NCI-H2107 treated with DMSO at 0.1 percent for 48 hours (cell line): ENCODE measurements at regions not wholly inside any gene's neighbourhood (a gene's known extent, or its start where the extent isn't known, plus 50 kb on each side); places are given as distances from the start of the nearest gene placed in this dataset.

ENCODE experiments used
- DNase-seq: peaks from one replicate; lab custom pipeline; 2025; ENCODE audit not compliant: unreplicated experiment; lab: John Stamatoyannopoulos, UW

DNA sequence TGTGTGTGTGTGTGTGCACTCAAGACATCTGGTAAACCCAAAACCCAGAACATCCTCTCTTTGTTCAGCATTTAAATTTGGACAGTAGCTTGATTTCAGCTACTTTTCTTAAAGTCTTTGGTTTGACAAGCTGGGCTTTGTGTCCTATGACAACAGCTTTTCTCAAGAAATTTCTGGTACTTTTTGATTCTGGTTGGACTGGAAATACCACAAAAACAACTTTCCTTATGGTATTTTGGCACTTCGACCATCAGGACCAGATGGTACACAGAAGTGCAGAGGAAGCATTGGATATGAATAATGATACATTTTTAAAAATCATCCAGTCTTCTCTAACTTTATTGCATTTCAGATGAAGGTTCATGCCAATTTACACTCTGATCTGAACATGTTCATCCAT is 286.6 kb upstream of the FLRT2 start:
- DNase-seq = no peak

DNA sequence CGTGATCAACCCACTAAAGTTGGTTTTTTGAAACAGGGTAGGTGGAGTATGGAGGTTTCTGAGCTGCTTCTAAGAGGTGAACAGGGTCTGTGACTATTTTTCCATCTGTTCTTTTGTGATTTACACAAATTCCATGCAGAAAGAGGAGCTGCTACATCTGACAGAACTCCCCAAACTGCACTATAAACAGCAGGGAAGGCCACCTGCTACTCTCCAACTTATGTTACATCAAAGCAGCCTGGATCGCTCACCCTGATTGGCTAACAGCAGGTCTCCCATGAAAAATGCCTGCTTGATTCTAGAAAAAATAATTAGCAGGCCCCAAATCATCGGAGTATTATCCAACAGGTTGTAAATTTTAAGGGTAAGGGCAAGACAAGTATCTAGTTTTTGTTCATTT is 282.9 kb upstream of the FLRT2 start:
- DNase-seq = peak; percentile 24

DNA sequence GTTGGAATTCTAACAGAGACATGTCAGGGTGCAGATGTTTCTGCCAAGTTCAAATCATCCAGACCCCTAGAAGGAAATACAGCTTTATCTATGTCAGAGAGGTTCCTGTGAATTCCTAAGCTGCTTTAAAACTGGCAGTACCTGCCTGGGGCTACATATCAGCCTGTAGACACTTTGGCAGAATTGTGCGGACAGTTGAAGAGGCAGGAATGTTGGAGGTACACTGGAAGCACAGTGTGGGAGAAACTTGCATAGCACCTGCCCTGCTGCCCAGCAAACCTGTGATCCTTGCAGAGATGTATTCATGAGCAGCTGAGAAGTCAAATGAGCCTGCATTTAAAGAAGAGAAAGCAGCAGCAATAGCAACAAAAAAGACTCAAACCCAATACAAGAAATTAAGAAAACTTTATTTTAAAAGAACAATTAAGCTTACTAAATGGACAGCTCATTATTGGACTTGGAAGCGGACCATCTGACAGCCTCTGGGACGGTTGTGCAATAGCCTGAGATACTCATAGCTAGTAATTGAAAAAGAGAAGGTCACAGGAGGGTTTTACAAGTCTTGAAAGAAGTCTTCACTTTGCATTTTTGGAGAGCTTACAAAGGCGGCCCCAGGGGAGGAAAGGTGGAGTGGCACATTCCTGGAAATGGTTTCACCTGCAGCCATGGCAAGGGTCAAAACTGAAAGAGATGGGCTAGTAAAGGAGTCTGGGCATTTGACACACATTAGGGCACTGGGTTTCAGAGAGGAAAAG is 280.9 kb upstream of the FLRT2 start:
- DNase-seq = no peak

DNA sequence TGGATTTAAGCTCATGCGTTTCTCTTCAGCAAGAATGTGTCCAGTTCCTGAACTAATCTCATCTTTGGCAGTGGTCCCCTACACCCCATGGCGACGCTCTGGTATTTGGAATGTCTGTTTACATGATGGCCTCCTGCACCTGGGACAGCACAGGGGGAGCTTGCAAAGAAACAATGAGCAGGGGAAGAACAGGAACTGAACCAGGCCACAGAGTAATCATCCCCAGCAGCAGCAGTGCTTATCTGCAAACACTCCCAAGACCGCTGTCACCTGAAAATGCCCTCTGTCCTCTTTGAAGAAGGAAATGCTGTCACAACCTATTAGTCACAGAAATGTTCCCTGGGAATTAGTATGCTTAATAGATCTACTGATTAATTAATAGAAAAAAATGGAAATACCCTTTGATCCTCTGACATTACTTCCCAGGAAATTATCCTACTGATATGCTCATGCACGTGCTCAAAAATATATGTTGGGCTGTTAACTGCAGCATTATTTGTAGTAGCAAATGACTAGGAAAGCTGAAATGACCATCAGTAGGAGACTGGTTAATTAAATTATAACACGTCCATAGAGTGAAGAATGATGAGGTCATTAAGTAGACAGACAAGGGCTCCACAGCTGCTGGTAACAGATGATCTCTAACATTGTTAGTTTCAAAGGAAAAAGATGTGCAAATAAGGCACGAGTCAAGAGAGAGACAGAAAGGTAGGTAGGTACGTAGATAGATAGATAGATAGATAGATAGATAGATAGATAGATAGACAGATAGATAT is 279.3 kb upstream of the FLRT2 start:
- no peak for DNase-seq

DNA sequence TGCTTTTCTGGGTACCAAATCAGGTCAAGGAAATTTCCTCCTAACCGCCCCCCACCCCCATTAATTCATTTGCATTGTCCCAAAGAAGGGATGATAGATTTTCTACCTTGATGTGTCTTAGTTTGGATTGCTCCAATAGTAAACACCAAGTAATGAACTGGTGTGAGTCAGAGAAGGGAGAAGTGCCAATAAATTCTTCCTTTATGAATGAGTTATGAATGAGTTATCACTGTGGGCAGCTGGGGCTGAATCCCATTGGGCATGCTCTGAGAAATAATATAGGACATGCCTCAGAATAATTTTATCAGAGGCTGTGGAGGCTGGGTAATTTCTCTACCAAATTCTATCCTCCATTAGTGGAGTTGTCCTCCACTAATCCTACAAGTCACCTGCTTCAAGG is 277.9 kb upstream of the FLRT2 start:
- DNase-seq = no peak

DNA sequence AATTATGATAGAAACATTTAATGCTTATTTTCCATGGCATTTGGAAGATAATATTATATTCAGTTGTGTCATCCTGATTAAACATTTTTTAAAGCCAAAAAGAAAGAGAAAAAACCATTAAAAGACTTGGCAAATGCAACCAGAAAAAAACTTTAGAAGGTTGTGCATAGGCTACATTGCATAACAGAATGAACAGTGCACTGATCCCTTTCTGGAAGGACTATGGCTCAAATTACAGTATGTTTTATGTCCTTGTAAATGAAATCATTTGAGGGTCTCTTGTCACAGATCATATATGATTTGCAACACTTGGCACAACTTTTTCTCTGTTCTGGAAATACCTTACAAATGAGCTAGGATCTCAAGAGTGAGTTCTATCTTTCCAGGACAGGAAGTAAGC is 275.2 kb upstream of the FLRT2 start:
- no peak for DNase-seq

DNA sequence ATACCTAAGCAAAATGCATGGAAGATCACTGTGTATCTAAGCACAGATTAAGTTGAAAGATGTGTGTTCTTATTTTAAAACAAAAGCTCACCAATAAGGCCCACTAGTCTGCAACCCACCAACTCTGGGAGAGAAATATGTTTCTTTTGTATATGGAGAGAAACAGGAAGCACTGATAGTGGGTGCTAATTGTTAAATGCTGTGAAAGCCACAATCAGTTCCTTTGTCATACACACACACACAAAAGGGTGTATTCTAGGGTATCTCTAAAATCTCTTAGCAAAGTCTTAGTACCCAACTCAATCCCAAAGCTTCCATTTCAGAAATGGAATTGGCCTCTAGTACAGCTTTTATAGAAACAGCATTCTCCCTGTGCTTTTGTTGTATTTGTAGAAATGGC is 272.7 kb upstream of the FLRT2 start:
- DNase-seq = no peak

DNA sequence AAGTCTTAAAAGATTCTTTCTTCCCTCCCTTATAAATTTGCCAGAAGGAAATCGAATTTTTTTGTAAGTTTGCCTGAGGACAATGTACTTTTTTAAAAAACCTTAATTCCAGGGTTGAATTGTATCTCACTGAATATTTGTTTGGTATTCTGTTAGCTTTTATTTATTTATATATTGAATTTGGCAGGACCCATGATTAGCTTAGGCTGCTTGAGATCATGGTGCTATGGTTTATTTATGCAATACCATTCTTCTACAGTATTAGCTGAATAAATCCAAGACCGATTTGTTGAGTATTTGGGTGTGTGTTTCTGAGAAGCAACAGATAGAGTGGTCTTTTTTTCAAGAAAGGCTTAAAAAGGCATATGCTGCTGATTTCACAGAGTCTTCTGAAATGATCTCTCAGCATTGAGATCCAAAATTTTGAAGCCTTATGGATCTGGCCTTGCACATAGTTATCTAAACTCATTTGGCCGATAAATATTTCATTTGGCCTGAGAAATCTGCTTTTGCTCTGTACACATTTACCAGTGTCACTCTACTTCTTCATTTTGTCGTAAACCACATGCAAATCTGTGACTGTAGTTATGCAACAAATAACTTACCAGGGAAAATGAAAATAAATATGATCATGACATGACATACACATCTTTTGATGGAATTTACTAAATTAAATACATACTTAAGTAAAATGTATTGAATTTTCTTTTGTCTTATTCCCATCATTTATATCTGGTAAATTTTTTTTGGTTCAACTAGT is 265.8 kb upstream of the FLRT2 start:
- DNase-seq = no peak

DNA sequence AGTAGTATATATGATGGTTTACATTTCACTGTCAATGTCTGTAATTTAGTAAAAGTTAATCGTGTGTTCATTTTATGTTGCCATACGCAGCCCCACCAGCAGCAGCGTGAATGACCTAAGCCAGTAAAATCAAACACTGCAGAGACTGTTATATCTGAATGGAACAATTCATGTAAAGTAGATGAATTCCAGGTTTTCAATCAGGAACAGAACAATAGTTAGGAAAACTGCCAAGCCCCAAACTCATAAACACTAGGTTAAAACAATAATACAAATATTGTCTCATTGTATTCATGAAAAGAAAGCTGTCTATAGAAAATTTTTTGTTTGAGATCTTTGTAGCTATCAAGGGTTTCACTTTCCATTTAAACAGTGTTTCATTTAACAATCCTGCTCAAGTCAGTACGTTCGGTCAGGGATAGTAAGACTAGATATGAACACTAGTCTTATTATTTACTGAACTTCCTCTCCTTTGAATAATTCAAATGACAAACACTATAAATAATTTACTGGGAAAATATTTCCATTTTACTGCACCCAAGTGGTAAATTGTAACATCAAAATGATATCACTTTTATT is 256.8 kb upstream of the FLRT2 start:
- DNase-seq = no peak

DNA sequence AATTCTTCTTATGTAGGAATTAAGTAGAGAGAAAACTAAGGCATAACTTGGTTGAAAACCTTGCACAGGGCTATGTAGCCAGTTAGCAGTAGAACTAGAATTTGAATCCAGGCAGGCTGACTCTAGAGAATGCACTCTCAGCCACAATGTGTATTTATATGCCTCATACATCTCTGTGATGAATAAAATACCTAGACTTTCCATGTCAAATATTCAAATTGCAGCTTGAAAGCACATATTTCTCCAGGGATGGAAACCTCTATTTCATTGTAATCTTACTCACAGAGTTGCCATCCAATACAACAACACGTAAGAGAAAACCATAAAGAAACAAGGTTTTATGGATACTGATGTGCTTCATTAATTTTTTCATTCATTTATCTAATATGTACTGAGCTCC is 256.0 kb upstream of the FLRT2 start:
- DNase-seq = no peak

DNA sequence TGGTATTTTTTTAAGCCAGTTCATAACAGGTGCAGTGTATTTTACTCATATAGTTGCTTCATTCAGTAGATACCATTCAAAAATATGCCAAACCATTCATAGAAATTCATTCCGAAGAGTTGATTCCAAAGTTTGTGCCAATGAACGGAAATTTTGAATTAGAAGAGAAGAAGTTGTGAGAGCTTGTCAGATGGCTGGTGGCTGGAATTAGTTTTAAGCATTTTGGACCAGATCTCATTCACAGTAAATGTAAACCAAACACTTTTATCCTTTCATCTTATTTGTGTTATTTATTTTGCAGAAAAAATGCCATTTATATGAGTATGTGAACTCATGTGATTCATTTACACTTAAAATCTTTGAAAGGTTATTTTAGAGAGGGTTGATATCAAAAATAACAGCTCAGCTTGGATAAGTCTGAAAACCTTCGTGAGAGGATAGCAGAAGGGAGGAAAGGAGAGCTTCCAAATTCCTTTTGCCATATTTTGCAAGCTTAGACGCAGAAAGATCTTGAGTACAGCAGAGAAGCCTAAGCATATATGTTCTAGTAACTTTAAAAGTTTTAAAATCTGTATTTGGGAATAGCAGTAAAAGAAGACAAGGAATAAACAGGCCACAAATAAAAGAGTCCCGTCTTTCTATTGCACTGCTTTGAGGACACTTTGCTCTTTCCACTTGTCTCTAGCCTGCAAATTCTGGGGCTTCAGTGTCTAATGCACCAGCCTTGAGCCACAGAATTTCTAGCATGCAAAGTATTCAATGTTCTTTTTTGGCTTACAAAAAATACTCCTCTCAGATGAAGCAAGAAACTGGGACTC is 253.6 kb upstream of the FLRT2 start:
- no peak for DNase-seq

DNA sequence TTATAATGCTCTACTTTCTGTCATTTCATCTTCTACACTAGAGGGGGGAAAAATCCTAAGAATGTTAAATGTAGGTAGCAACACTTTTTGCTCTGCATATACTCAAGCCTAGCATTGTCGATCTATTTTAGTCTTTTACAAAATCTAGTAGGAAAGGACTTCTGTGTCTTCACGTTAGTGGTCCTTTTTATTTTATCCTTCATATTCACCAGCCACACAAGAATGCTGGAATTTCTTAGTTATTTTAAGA is 253.0 kb upstream of the FLRT2 start:
- DNase-seq = no peak

DNA sequence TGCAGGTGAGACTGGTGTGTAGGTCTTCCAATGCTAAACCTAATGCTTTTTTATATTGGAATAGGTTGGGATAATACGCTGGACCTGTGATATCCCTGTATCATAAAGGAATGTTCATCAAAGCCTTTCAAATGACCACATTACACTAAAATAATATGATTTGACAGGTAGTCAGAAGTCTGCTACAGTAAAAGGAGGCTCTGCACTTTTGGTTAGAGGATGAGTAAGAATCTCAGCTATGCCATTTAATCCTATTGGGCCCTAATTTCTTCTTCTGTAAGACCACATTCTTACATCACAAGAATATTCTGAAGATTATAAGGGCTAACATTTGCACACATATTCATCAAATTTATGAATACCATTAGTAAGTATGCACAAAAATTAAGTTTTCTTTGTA is 250.5 kb upstream of the FLRT2 start:
- no peak for DNase-seq

DNA sequence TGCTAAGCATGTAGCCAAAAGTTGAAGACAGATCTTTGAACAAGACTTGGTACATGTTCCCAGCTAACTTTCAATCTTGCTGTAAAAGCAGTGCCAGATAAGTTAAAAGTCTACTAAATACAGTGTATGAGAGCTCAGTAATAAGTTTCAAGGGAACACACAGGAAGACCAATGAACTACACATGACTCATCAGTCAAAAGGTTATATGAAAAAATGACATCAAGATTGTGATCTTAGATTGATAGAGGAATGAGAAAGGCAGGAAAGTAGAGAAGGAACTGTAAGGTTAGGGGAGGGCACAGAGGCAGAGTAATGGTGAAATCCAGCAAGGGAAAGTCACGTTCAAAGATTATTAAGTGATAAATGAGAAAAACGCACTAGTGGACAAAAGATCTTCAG is 249.9 kb upstream of the FLRT2 start:
- no peak for DNase-seq

DNA sequence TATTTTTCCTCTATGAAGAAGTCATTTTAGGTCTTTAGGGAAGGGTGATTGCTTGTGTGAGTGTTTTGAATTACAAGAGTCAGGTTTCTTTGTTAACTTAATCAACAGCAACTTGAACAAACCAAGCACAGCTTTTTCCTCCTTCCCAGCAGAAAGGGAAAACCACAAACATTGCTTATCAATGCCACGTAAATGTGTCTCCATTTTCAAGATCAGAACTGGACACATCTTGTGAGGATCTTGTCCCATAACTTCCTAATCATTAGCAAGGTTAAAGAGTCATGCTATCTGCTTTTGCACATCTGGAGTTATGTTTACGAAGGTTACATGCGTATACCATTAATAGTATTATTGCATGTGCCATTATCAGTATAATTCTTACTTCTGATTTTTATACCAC is 248.0 kb upstream of the FLRT2 start:
- peak; percentile 7 for DNase-seq

DNA sequence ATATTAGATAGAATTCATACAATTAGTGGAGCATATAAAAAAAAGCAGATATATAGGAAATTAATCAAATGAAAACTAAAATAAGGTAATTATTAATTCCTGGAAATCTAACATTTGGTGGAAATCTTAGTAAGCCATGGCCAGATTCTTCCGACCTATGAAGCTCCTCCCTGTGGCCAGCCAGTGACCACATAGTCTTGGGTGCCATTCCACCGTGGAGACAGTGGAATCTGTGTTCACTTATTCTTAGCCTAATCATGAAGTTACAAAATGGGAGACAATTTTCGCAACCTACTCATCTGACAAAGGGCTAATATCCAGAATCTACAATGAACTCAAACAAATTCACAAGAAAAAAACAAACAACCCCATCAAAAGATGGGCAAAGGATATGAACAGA is 241.9 kb upstream of the FLRT2 start:
- DNase-seq = no peak

DNA sequence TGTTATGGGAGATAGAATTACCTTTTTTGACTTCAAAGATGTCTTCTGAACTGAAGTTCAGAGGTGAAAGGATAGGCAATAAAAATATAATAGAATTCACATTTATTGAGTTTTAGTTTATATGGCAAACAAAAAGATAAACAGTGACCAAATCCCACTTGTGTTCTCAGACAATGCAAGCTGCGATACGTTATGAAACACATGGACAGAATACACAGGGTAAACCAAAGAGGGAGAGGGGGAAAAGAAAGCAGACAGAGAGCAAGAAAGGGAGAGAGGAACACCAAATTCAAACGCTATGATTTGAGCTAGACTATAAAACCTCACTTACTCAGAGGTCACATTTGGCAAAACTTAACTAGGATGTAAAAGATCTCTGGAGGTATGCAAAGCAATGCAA is 238.2 kb upstream of the FLRT2 start:
- DNase-seq = no peak

DNA sequence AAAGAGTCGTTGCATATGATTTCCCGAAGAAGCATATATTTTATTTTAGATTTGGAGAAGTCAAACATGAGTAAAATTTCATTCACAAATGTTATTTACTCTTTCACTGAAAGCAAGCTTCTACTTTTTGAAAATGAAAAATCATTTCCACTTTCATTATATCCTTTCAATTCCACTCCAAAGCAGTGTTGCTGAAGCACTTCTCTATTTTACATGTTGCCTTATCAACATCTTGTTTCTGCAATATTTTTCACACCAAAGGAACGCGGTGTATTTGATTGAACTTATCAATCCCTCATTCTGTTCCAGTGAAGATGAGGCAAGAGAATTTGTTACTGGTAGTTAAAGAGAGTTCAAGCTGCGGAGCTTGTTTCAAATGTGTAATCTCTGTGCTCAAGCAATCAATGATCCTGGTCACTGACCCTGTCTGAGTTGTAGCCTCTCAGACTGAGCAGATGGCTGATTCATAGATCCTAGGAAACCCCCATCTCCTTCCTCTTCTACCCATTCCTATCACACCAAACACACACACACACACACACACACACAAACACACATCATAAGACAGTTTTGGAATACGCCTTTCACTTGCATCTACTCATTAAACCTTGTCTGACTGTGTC is 236.2 kb upstream of the FLRT2 start:
- DNase-seq = no peak

DNA sequence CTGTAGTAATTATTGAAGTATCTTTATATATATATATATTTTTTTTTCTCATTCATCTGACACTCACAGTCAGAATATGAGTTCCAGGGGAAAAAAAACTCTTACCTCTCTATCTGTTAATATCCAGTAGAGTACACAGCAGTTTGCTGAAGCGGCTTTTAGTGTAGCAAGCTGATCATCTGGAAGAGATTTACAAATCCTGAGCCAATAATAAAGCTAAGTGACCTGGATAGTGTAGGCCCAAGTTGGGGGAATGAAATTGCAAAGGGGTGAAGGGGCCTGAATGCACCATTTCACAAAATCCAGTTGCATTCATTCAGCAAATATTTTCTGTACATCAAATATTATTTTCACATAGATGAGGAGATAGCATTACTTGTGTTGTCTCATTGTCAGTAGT is 234.6 kb upstream of the FLRT2 start:
- no peak for DNase-seq

DNA sequence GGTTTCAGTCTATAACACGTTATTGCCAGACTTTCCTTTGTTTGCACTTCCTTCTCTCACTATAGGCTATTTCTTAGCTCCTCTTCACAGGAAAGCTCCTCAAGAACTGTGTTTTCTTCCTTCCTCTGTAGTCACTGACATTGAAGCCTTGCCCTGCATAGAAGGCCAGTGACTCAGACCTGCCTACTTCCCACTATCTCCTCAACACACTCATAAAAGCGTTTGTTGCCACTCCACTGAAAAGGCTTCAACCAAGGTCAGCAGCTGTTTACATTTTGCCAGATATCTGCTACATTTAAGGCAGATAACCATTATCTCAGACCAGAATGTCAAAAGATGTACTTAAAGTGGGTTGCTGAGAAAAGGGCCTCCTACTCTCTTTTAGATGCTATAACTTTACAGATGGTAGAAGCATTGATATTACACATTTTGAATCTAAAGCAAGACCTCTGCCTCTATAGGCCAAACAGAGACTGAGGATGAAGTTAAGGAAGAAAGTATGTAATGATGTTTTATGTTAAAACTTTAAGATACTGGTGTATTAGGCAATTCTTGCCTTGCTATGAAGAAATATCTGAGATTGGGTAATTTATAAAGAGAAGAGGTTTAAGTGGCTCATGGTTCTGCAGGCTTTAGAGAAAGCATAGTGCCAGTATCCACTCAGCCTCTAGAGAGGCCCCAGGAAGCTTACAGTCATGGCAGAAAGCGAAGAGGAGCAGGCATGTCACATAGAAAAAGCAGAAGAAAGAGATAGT is 233.3 kb upstream of the FLRT2 start:
- DNase-seq = no peak
